Mesothelial cell of epicardium (in vitro differentiated cells): ENCODE measurements at regions not wholly inside any gene's neighbourhood (a gene's known extent, or its start where the extent isn't known, plus 50 kb on each side); places are given as distances from the start of the nearest gene placed in this dataset.

Experiments used
- DNase-seq, 2 experiments: peaks; one replicate each; pipeline ENCODE4 v3.0.0; 2021; ENCODE audit warnings: low spot score in 2 of 2; ENCODE audit not compliant: unreplicated experiment in 2 of 2
- H3K27ac Mint-ChIP-seq: 2 replicates; pipeline ENCODE4 v1.8.0; 2021; ENCODE audit warnings: mixed read lengths
- H3K27me3 Mint-ChIP-seq: 2 replicates; pipeline ENCODE4 v1.8.0; 2021; ENCODE audit warnings: low read depth, mixed read lengths
- H3K36me3 Mint-ChIP-seq: 2 replicates; pipeline ENCODE4 v1.8.0; 2021; ENCODE audit warnings: mixed read lengths
- H3K4me1 Mint-ChIP-seq: 2 replicates; pipeline ENCODE4 v1.8.0; 2021; ENCODE audit warnings: mixed read lengths
- H3K4me3 Mint-ChIP-seq: 2 replicates; pipeline ENCODE4 v1.8.0; 2021; ENCODE audit warnings: mild to moderate bottlenecking, moderate library complexity, mixed read lengths
- H3K9me3 Mint-ChIP-seq: 2 replicates; pipeline ENCODE4 v1.8.0; 2021; ENCODE audit warnings: mixed read lengths
- TF ChIP-seq, protein P1 (sequence below): fragments of 200-600 bp; sonication (generic); IDR thresholded peaks from one replicate; pipeline ENCODE4 v1.5.0; 2021; ENCODE audit warnings: antibody characterized with exemption; ENCODE audit not compliant: unreplicated experiment

DNA sequence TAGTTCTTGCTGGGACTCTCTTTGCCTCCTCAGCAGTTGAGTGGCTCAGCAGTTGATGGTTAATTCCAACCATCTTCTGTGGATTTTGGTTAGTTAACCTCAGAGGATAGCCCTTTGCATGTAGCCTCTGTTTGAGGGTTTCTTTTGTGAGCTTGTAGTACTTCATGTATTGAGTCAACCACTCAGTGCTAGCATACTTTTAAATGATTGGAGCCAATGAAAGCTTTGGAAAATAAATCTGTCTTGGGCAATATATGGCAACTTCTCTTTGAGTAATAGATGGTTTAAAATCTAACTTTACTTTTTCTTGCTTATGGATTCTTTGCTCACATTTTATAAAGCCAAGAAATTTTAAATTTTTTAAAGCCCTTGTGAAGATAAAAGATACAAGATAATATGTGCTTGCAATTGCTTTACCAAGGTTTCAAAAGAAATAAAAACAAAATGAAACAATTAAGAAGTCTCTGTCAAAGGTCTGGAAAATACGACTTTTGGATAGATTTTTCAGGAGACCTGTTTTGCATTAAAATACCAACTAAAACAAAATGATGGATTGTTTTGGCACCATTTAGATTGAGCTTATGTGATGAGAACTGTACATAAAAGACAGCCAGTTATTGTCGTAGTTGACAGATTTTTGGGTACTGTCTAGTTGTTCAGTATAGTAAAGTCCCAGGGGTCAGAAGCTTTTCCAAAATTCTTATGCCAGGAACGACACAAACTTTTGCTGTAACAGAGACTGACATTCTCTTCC lies 181.9 kb downstream of the SPRY1 start:
- no peaks in the 10 kb centered on the region for H3K27me3 Mint-ChIP-seq
- DNase-seq, result no peak
- peaks cover 11% of the 10 kb centered on the region for H3K4me1 Mint-ChIP-seq
- TF ChIP-seq, protein P1, sequence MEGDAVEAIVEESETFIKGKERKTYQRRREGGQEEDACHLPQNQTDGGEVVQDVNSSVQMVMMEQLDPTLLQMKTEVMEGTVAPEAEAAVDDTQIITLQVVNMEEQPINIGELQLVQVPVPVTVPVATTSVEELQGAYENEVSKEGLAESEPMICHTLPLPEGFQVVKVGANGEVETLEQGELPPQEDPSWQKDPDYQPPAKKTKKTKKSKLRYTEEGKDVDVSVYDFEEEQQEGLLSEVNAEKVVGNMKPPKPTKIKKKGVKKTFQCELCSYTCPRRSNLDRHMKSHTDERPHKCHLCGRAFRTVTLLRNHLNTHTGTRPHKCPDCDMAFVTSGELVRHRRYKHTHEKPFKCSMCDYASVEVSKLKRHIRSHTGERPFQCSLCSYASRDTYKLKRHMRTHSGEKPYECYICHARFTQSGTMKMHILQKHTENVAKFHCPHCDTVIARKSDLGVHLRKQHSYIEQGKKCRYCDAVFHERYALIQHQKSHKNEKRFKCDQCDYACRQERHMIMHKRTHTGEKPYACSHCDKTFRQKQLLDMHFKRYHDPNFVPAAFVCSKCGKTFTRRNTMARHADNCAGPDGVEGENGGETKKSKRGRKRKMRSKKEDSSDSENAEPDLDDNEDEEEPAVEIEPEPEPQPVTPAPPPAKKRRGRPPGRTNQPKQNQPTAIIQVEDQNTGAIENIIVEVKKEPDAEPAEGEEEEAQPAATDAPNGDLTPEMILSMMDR, result no peak
- H3K36me3 Mint-ChIP-seq, result peaks cover 8% of the 10 kb centered on the region
- no peak overlapping the region for H3K4me3 Mint-ChIP-seq
- H3K9me3 Mint-ChIP-seq, result peaks cover 10% of the 10 kb centered on the region
- H3K27ac Mint-ChIP-seq, result no peak overlapping the region

DNA sequence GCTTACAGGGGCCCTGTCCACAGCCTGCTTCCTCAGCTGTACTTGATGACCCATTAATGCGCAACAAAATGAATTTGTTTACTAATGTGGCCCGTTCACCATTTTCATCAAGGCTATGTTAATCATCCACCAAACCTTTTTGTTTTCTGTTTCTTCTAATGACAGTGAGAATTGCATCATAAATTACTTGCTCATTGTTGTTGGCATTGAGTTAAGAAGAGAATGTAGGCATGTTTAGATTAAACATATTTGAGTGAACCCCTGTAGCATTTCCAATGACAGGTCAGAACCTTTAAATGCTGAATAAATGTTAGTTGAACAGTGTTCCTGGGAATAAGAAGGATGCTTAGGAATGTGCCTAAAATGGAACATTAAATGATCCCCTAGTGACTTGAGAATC lies 183.4 kb downstream of the SPRY1 start:
- H3K4me1 Mint-ChIP-seq, result peaks cover 4% of the 10 kb centered on the region
- H3K27ac Mint-ChIP-seq, result no peak overlapping the region
- DNase-seq, result no peak
- TF ChIP-seq, protein P1, result no peak
- no peaks in the 10 kb centered on the region for H3K27me3 Mint-ChIP-seq
- H3K4me3 Mint-ChIP-seq, result no peak overlapping the region
- H3K36me3 Mint-ChIP-seq, result peaks cover 8% of the 10 kb centered on the region
- peaks cover 10% of the 10 kb centered on the region for H3K9me3 Mint-ChIP-seq

DNA sequence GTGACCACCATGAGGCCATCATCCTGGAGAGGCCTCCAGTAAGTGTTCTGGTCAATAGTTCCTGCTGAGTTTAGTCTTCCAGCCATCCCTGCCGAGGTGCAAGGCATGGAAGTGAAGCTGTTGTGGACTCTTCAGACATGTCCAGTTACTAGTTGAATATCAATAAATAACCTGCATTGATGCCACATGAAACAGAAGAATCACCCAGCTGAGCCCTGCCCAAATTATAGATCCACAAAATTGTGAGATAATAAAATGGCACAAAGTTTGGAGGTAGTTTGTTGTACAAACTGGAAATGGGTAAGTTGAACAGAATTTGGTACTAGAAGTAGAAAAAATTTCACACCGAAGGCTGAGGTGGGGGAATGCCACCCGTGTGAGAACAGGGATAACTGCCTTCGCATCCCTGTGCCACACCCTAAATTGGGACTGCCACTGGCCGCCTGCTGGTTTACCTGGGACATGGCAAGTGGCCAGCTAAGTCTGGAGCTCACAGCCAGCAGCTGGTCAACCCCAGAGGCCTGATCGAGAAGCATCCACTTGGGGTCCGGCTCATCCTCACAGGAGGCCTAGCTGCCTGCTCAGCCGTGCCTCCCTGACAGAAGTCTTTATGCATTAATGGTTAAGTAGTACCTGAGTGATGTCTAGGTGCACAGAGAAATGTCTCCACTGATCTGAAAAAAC lies 184.5 kb downstream of the SPRY1 start:
- TF ChIP-seq, protein P1, result no peak

DNA sequence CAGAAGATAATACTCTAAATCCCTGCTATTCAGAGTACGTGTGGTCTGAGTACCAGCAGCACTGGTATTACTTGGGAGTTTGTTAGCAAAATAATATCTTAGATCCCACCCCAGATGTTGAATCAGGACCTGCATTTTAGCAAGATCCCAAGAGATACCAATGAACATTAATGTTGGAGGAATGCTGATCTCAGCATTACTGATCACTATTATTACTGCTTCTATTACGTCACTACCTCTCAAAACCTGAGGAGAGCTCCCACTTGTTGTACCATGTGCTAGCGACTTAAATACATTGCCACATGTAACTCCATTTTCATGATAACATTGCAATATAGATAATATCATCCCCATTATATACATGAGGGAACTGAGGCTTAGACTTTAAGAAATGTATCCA lies 185.2 kb downstream of the SPRY1 start:
- no peak overlapping the region for H3K27ac Mint-ChIP-seq
- H3K4me3 Mint-ChIP-seq, result no peak overlapping the region
- H3K4me1 Mint-ChIP-seq, result peaks cover 3% of the 10 kb centered on the region
- TF ChIP-seq, protein P1, result no peak
- DNase-seq, result no peak
- H3K36me3 Mint-ChIP-seq, result peaks cover 8% of the 10 kb centered on the region
- peaks cover 10% of the 10 kb centered on the region for H3K9me3 Mint-ChIP-seq
- H3K27me3 Mint-ChIP-seq, result no peaks in the 10 kb centered on the region

More for the DNA sequence above, 184.5 kb downstream of the SPRY1 start:
- H3K4me3 Mint-ChIP-seq, result no peak overlapping the region
- H3K9me3 Mint-ChIP-seq, result peaks cover 10% of the 10 kb centered on the region
- DNase-seq, result no peak
- H3K36me3 Mint-ChIP-seq, result peaks cover 8% of the 10 kb centered on the region
- peaks cover 4% of the 10 kb centered on the region for H3K4me1 Mint-ChIP-seq
- no peaks in the 10 kb centered on the region for H3K27me3 Mint-ChIP-seq
- no peak overlapping the region for H3K27ac Mint-ChIP-seq

DNA sequence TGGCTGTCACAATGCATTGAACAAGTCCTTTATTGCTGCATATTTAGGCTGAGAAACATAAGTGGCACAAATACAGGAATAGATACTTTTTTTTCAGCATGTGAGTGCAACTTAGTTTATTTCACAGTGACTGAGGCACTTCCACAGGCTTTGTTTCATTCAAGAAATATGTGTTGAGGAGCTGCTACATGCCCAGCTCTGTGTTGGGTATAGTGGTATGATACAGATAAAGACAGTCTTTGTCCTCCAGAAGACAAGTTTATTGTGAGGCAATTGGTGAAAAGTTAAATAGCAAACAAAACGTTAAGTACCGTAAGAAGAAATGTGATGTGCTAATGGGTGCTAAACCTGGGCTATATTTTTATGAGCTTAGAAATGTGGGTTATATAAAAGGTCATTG lies 186.4 kb downstream of the SPRY1 start:
- Mint-ChIP-seq H3K4me3 (no peak overlapping the region), H3K27ac (no peak overlapping the region), H3K9me3 (peaks cover 10% of the 10 kb centered on the region), H3K4me1 (peaks cover 5% of the 10 kb centered on the region), H3K36me3 (peaks cover 8% of the 10 kb centered on the region), H3K27me3 (no peaks in the 10 kb centered on the region)
- TF ChIP-seq, protein P1, result no peak
- DNase-seq, result no peak
